Activated T-cell treated with anti-CD3 and anti-CD28 coated beads, Interleukin-2, amount 50 U/mL, for 4 hours (primary cell): ENCODE measurements at regions not wholly inside any gene's neighbourhood (a gene's known extent, or its start where the extent isn't known, plus 50 kb on each side); places are given as distances from the start of the nearest gene placed in this dataset.

Experiments used
- ATAC-seq, 2 donors: fragments of 200-7000 bp; cut with Tn5 transposase; one replicate each; pipeline ENCODE4 v1.10.0; 2021
- DNase-seq: peaks from one replicate; pipeline ENCODE4 v3.0.0-alpha.2; 2020
- H3K27me3 Mint-ChIP-seq: one replicate; pipeline ENCODE4 v1.8.0; 2021; ENCODE audit warnings: low read depth, mixed read lengths
- H3K36me3 Mint-ChIP-seq: one replicate; pipeline ENCODE4 v1.8.0; 2022; ENCODE audit warnings: mixed read lengths; ENCODE audit not compliant: insufficient read depth
- H3K4me1 Mint-ChIP-seq: one replicate; pipeline ENCODE4 v1.8.0; 2021; ENCODE audit warnings: low read depth, mixed read lengths
- H3K4me3 Mint-ChIP-seq: one replicate; pipeline ENCODE4 v1.8.0; 2021; ENCODE audit warnings: mild to moderate bottlenecking, moderate library complexity, mixed read lengths
- H3K9me3 Mint-ChIP-seq: one replicate; pipeline ENCODE4 v1.8.0; 2021; ENCODE audit warnings: mixed read lengths

- H3K9me3 Mint-ChIP-seq, result peaks cover 20% of the 10 kb centered on the region
- H3K36me3 Mint-ChIP-seq, result no peaks in the 10 kb centered on the region
- H3K4me3 Mint-ChIP-seq, result no peak overlapping the region
Measured at GRCh38 chr4:58214376-58214775, 1104.2 kb upstream of the IGFBP7 start.

DNA sequence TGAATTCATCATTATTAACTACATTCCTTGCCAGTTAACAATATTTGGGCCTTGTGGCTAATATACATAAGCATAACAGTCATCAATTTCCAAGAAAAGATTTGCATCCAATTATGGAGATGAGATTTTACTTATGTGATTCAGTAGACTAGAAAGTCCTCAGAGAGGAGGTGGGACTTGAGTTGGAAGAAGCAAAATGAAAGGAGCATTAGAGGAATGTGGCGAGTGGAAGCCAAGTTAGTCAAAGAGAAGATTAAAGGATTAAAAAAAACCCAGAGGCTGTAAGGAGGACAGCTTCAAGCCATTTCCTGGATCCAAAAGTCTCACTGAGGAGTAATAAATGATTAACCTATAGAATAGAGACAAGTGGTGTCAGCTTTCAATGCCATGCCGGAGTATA lies 1099.4 kb upstream of the IGFBP7 start:
- H3K9me3 Mint-ChIP-seq, result peaks cover 6% of the 10 kb centered on the region
- no peak for ATAC-seq
- H3K36me3 Mint-ChIP-seq, result no peaks in the 10 kb centered on the region
- DNase-seq, result no peak
- H3K27me3 Mint-ChIP-seq, result no peaks in the 10 kb centered on the region
- no peak overlapping the region for H3K4me3 Mint-ChIP-seq
- no peaks in the 10 kb centered on the region for H3K4me1 Mint-ChIP-seq

More at GRCh38 chr4:58214376-58214775, 1104.2 kb upstream of the IGFBP7 start:
- ATAC-seq, result no peak
- Mint-ChIP-seq H3K27me3 (no peaks in the 10 kb centered on the region), H3K4me1 (no peaks in the 10 kb centered on the region)
- DNase-seq, result no peak

GRCh38 chr4:58209001-58209400 lies 1098.8 kb upstream of the IGFBP7 start:
- no peaks in the 10 kb centered on the region for H3K4me1 Mint-ChIP-seq
- ATAC-seq, result no peak
- peaks cover 4% of the 10 kb centered on the region for H3K9me3 Mint-ChIP-seq
- no peak overlapping the region for H3K4me3 Mint-ChIP-seq
- H3K36me3 Mint-ChIP-seq, result no peaks in the 10 kb centered on the region
- DNase-seq, result no peak
- H3K27me3 Mint-ChIP-seq, result no peaks in the 10 kb centered on the region

DNA sequence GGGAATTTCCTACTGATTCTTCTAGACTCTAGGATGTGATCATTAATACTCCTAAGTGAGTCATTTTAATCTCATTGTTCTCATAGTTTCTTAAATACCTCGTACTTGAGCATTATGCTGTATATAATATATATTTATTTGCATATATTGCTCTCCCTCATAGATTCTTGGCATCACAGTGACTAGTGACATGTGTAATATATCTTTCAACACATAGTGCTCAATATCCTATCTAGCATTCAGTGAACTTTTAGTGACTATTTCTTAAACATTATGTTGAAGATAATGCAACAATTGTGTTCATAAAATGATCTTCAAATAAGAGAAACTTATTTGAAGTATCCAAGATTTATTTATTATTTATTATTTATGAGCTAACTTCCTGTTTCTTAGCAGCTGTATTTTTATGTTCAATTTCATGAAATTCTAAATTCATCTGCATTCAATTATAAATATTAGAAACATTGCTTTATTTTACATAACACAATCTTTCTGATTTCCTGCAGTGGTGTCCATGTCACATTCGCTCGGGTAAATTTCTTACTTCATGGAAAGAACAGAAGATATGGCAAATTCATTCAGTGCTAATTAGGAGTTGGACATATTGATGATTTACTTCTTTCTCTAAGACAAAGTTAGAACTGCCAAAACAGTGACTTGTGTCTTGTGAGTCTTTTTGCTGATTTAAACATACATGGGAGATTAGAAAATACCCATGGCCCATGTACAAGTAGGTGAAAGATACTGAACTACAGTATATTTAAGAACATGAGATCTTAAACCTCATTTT lies 1095.5 kb upstream of the IGFBP7 start:
- Mint-ChIP-seq H3K4me1 (no peaks in the 10 kb centered on the region), H3K9me3 (peaks cover 6% of the 10 kb centered on the region), H3K4me3 (no peak overlapping the region), H3K36me3 (no peaks in the 10 kb centered on the region), H3K27me3 (no peaks in the 10 kb centered on the region)
- DNase-seq, result no peak
- no peak for ATAC-seq

GRCh38 chr4:58192217-58192616 lies 1082.0 kb upstream of the IGFBP7 start:
- H3K4me3 Mint-ChIP-seq, result no peak overlapping the region
- no peaks in the 10 kb centered on the region for H3K4me1 Mint-ChIP-seq
- no peak for DNase-seq
- H3K27me3 Mint-ChIP-seq, result no peaks in the 10 kb centered on the region
- H3K36me3 Mint-ChIP-seq, result no peaks in the 10 kb centered on the region
- H3K9me3 Mint-ChIP-seq, result peaks cover 23% of the 10 kb centered on the region
- ATAC-seq, result no peak

DNA sequence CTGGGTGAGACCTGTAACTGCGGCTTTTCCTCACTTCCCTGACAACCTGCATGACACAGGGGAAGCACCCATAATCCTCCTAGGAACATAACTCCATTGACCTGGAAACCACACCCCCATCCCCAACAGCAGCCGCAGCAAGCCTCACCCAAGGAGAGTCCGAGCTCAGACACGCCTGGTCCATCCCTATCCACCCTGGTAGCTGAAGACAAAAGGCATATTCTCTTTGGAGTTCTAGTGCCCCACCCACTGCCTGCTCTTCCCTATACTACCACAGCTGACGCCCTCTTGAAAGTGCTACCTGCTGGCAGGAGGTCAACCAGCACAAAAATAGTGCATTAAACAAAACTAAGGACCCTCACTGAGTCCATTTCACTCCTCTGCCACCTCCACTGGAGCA lies 1080.9 kb upstream of the IGFBP7 start:
- H3K9me3 Mint-ChIP-seq, result peaks cover 21% of the 10 kb centered on the region
- H3K36me3 Mint-ChIP-seq, result no peaks in the 10 kb centered on the region
- DNase-seq (no peak), ATAC-seq (no peak)
- no peaks in the 10 kb centered on the region for H3K4me1 Mint-ChIP-seq
- H3K27me3 Mint-ChIP-seq, result no peaks in the 10 kb centered on the region
- H3K4me3 Mint-ChIP-seq, result no peak overlapping the region

DNA sequence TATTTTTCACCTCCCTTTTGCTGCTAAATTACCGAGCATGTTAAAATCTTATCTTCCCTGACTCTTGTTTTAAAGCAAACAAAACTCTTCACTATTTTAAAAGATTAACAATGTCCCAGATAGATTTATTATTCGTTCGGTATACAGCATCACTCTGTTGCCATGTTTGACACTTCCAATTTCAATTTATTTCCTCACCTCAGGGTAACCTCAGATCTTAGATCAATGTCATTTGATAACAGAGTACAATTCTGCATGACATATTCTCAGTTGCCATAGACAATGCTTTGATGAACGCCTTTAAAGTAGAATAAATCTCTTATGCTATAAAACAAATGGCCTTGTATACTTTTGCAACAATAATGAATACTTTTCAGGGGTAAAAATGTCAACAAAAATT lies 1078.1 kb upstream of the IGFBP7 start:
- no peaks in the 10 kb centered on the region for H3K27me3 Mint-ChIP-seq
- no peaks in the 10 kb centered on the region for H3K36me3 Mint-ChIP-seq

GRCh38 chr4:58175024-58175423 lies 1064.8 kb upstream of the IGFBP7 start:
- DNase-seq, result no peak
- H3K4me3 Mint-ChIP-seq, result no peak overlapping the region
- H3K36me3 Mint-ChIP-seq, result no peaks in the 10 kb centered on the region
- ATAC-seq, result no peak
- H3K9me3 Mint-ChIP-seq, result peaks cover 18% of the 10 kb centered on the region
- H3K27me3 Mint-ChIP-seq, result no peaks in the 10 kb centered on the region
- H3K4me1 Mint-ChIP-seq, result no peaks in the 10 kb centered on the region

More for the DNA sequence above, 1078.1 kb upstream of the IGFBP7 start:
- H3K4me1 Mint-ChIP-seq, result no peaks in the 10 kb centered on the region
- DNase-seq (no peak), ATAC-seq (no peak)
- no peak overlapping the region for H3K4me3 Mint-ChIP-seq
- H3K9me3 Mint-ChIP-seq, result peaks cover 36% of the 10 kb centered on the region

DNA sequence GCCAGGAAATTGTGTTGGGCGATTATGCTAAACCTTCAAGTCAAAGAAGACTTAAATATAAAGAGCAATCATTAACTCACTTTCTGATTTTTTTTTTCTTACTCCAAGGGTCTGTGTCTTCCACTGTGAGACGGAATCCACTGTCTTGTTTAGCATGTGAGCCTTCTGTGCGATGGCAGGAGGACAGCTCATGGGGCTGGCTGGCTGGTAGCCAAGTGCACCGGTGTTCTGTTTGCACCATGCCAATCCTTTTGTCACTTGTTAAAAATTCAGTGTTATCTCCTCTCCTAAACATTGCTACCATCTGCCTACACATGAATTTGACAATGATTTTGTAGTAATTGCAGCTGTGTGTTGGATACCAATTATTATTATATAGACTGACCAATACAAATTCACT lies 1056.3 kb upstream of the IGFBP7 start:
- Mint-ChIP-seq H3K4me1 (no peaks in the 10 kb centered on the region), H3K27me3 (no peaks in the 10 kb centered on the region), H3K4me3 (no peak overlapping the region), H3K9me3 (peaks cover 30% of the 10 kb centered on the region), H3K36me3 (no peaks in the 10 kb centered on the region)
- ATAC-seq (no peak), DNase-seq (no peak)

DNA sequence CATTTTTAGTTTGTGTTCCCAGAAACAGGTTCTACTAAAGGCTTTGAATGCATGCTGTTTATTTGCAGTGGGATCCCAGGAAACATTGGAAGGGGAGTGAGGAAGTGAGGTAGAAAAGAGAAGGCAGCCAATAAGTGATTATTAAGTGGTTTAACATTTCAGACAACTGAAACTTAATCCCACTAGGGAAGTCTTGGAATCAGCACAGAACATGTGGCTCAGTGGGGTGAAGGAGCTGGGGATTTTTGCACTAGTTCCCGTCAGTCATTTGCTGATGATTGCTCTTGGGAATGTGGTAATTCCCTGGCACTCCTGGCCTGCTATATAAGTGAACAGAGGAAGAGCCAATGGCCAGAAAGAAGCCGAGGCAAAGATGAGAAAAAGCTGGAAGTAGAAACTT lies 1053.0 kb upstream of the IGFBP7 start:
- no peaks in the 10 kb centered on the region for H3K27me3 Mint-ChIP-seq
- DNase-seq, result no peak
- no peak overlapping the region for H3K4me3 Mint-ChIP-seq
- no peak for ATAC-seq
- H3K36me3 Mint-ChIP-seq, result no peaks in the 10 kb centered on the region
- peaks cover 20% of the 10 kb centered on the region for H3K9me3 Mint-ChIP-seq
- H3K4me1 Mint-ChIP-seq, result no peaks in the 10 kb centered on the region

DNA sequence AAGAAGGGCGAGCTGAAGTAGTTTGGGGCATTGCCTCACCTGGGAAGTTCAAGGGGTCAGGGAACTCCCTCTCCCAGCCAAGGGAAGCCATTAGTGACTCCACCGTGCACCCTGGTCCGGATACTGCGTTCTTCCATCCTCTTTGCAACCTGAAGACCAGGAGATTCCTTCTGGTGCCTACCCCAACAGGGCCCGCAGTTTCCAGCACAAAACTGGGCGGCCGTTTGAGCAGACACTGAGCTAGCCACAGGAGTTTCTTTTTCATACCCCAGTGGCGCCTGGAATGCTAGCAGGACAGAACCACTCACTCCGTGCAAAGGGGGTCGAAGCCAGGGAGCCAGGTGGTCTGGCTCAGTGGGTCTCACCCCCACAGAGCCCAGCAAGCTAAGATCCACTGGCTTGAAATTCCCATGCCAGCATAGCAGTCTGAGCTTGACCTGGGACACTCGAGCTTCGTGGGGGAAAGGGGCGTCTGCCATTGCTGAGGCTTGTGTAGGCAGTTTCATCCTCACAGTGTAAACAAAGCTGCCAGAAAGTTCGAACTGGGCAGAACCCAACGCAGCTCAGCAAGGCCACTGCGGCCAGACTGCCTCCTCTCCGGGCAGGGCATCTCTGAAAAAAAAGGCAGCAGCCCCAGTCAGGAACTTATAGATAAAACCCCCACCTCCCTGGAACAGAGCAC lies 1039.4 kb upstream of the IGFBP7 start:
- Mint-ChIP-seq H3K27me3 (no peaks in the 10 kb centered on the region), H3K4me1 (no peaks in the 10 kb centered on the region), H3K36me3 (no peaks in the 10 kb centered on the region), H3K9me3 (peaks cover 24% of the 10 kb centered on the region), H3K4me3 (no peak overlapping the region)
- DNase-seq (no peak), ATAC-seq (no peak)

- H3K4me1 Mint-ChIP-seq, result no peaks in the 10 kb centered on the region
- ATAC-seq, result no peak
- H3K27me3 Mint-ChIP-seq, result no peaks in the 10 kb centered on the region
- no peak overlapping the region for H3K4me3 Mint-ChIP-seq
- no peaks in the 10 kb centered on the region for H3K36me3 Mint-ChIP-seq
- peaks cover 4% of the 10 kb centered on the region for H3K9me3 Mint-ChIP-seq
- DNase-seq, result no peak
Measured at GRCh38 chr4:58144721-58145120, 1034.5 kb upstream of the IGFBP7 start.

DNA sequence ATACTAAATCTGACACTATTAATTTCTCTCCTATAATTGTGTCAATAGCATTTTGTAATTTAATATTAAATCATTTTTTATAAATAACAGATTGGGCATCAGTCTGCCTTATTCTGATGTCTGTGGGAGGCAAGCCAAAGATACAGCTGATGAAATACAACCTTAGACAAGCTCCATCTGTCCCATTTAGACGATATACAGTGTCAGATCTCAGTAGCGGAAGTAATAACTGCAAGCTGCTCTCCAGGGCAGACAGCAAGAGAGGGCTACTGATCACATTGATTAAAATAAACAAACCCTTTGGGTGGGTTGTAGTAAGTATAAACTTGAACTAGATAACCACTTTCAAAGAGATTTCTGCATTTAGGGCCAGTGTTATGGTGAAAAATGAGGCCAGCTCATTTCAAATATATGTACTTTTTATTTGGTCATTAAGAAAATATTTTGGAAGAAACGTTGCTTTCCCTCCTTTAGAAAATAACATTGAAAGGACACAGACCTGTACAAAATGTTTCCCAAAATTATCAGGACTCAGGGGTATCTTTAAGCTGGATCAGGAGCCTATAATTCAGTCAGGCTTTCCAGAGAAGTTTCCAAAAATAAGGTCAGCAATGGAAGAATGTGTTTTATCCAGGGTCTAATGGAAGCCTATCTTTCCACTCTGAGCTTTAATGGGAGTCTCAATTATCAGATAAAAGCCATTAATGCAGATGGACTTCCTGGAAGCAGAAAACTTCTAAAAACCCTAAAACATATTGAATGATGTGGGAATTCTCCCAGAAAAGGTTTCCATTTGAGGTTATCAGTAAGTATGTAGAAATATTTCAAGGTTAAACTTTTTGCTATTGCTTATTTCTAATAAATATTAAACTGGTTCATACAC lies 1028.8 kb upstream of the IGFBP7 start:
- no peaks in the 10 kb centered on the region for H3K4me1 Mint-ChIP-seq
- DNase-seq (no peak), ATAC-seq (no peak)
- H3K9me3 Mint-ChIP-seq, result peaks cover 11% of the 10 kb centered on the region
- H3K36me3 Mint-ChIP-seq, result no peaks in the 10 kb centered on the region
- no peaks in the 10 kb centered on the region for H3K27me3 Mint-ChIP-seq
- H3K4me3 Mint-ChIP-seq, result no peak overlapping the region

DNA sequence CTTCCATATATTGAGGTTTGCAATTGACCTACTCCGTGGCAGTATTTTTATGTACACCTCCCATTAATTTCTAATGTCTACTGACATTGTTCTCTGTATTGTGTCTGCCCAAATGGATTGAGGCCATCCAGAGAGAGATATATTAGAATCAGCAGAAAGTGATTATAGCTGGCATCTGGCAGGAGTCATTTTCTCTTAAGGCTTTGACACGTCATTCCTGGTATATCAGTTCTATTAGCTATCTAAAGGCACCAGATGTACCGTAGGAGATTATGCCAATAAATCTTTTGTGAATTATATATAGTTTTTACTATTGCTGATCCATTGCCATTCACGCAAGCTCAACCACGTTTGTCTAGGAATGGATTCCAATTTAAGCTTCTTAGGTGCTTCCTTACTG lies 1026.4 kb upstream of the IGFBP7 start:
- no peaks in the 10 kb centered on the region for H3K36me3 Mint-ChIP-seq
- DNase-seq (no peak), ATAC-seq (no peak)
- no peak overlapping the region for H3K4me3 Mint-ChIP-seq
- H3K4me1 Mint-ChIP-seq, result no peaks in the 10 kb centered on the region
- H3K9me3 Mint-ChIP-seq, result peaks cover 12% of the 10 kb centered on the region
- no peaks in the 10 kb centered on the region for H3K27me3 Mint-ChIP-seq
